HL-60 (cell line): ENCODE measurements at regions not wholly inside any gene's neighbourhood (a gene's known extent, or its start where the extent isn't known, plus 50 kb on each side); places are given as distances from the start of the nearest gene placed in this dataset. TPM values are rescaled to one million over a fixed set of nuclear protein-coding genes. Genes with fewer than 3 reads are reported as not detected.
"Not testable (repeated sequence)": the region's sequence is repeated elsewhere in the genome, so short reads cannot be mapped to it uniquely, and the experiment has no call there.

Experiments used
- DNase-seq, 2 experiments: peaks; one replicate each; pipeline ENCODE4 v3.0.0-alpha.2; 2010 to 2020; ENCODE audit warnings: low read depth in 1 of 2, low spot score in 1 of 2
- H3K27ac ChIP-seq: fragments of 250-450 bp; sonication (Bioruptor Pico); replicated peaks from 2 replicates; pipeline ENCODE4 v1.5.1; 2020; ENCODE audit warnings: mild to moderate bottlenecking, moderate library complexity
- H3K27me3 ChIP-seq: fragments of 250-450 bp; sonication (Bioruptor Pico); 2 replicates; pipeline ENCODE4 v1.5.1; 2021; ENCODE audit warnings: mild to moderate bottlenecking, moderate library complexity; ENCODE audit not compliant: insufficient read depth, poor library complexity, severe bottlenecking
- H3K4me3 ChIP-seq: replicated peaks from 2 replicates; pipeline ENCODE4 v1.5.1; 2011; ENCODE audit warnings: mild to moderate bottlenecking, control low read depth, low read length; ENCODE audit not compliant: insufficient read depth
- microRNA-seq: library from miRNA; unstranded; fragments of <30 nt; microRNA quantifications from one replicate; pipeline ENCODE4, GENCODE V29; 2018

DNA sequence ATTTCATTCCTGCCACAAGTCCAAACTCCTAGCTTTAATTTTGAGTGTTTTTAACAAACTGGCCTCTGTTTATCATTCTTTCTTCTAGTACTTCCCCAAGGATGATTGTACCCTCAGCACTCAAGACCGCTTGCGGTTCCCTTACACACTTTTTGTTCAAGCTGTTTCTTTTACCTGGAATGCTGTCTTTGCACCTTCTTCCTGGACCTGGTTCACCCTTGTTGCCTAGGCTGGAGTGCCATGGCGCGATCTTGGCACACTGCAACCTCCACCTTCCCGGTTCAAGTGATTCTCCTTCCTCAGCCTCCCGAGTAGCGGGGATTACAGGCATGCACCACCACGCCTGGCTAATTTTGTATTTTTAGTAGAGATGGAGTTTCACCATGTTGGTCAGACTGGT is 151.7 kb downstream of the OR4F15 start:
- not testable (repeated sequence) for H3K27me3 ChIP-seq, DNase-seq, H3K27ac ChIP-seq, H3K4me3 ChIP-seq

DNA sequence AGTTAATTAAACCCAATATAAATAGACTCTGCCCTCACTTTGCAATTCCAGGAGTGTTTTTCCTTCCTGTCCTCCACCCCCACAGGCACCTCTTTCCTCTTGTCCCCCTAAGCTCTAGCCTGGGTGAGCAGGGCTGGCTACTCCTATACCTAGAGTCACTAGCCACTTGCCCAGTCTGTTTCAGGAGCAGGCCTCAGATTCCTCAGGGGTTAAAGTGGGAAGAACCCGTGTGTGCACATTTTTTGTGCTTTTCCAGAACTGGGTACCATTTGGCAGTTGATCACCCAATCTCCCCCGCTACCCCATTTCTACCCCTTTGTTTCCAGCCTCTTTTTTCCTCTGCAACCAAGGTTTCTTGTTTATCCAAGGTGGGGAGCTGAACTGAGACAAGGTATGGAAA is 153.4 kb downstream of the OR4F15 start:
- H3K27ac ChIP-seq, DNase-seq, H3K4me3 ChIP-seq, H3K27me3 ChIP-seq: not testable (repeated sequence)

DNA sequence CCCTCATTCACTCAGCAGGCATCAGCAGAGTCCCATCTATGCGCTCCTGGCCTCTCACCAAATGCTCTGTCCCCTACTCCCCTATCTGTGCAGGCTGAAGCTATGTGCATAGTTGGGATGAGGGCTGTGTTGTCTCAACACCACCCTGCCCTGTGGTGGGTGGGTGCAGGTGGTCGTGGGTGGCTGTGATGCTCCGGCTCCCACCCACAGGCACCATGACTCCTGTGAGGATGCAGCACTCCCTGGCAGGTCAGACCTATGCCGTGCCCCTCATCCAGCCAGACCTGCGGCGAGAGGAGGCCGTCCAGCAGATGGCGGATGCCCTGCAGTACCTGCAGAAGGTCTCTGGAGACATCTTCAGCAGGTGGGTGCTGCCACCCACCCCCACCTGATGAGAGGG is 153.9 kb downstream of the OR4F15 start:
- not testable (repeated sequence) for DNase-seq

DNA sequence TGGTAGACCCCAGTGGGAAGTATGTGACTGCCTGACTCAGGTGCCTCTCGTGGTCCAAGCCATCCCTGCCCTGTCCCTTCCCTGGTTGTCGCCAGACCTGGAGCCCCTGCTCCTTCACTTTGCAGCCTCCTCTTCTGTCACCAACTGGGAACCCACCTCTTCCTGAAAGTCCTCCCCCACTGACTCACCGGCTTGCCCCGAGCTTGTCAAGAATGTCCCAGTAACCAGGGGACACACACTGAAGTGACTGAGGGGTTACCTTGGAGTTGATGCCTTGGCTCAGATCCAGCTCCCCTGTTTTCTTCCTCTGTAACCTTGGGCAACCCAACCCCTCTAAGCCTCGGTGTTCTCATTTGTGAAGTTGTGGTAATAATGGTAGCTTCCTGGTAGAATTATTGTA is 155.4 kb downstream of the OR4F15 start:
- not testable (repeated sequence) for H3K27me3 ChIP-seq, H3K4me3 ChIP-seq, H3K27ac ChIP-seq, DNase-seq

More for the DNA sequence above, 153.9 kb downstream of the OR4F15 start:
- not testable (repeated sequence) for H3K27ac ChIP-seq, H3K27me3 ChIP-seq, H3K4me3 ChIP-seq

DNA sequence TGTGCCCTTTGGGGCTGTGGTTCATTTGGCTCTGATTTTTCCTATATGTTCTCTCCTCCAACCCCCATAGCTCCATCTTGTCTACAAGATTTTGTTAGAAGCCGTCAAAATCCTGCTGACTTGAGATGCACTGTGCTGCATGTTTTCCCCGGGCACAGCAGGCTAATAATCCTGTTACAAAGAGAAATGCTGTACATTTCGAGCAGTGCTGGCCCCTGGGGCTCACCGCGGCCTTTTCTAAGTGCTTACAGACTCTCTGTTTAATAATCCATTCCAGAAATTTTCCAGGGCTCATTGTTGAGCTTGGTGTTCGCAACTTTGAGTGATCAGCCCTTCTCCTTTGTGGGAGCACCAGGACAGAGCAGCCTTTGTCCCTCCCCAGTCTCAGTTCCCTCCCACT is 158.6 kb downstream of the OR4F15 start:
- not testable (repeated sequence) for H3K27me3 ChIP-seq, H3K27ac ChIP-seq, DNase-seq, H3K4me3 ChIP-seq

DNA sequence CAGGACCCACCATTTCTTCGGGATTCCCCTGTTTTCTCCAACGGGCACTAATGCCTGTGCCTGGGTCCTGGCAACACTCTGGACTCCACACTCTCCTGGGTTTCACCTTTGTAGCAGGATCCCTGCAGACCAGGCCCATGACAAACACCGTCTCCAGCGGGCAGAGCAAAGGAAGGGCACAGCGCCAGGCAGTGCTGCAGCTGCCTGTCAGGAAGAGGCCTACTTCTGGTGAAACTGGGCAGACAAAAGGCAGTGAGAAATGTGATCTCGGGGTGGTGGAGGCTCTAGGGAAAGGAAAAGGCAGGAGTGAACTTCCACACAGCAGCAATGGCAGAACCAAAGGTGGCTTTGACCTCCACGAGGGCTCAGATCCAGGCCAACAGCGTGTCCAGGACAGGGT is 165.3 kb downstream of the OR4F15 start:
- not testable (repeated sequence) for H3K4me3 ChIP-seq, H3K27me3 ChIP-seq, H3K27ac ChIP-seq, DNase-seq

DNA sequence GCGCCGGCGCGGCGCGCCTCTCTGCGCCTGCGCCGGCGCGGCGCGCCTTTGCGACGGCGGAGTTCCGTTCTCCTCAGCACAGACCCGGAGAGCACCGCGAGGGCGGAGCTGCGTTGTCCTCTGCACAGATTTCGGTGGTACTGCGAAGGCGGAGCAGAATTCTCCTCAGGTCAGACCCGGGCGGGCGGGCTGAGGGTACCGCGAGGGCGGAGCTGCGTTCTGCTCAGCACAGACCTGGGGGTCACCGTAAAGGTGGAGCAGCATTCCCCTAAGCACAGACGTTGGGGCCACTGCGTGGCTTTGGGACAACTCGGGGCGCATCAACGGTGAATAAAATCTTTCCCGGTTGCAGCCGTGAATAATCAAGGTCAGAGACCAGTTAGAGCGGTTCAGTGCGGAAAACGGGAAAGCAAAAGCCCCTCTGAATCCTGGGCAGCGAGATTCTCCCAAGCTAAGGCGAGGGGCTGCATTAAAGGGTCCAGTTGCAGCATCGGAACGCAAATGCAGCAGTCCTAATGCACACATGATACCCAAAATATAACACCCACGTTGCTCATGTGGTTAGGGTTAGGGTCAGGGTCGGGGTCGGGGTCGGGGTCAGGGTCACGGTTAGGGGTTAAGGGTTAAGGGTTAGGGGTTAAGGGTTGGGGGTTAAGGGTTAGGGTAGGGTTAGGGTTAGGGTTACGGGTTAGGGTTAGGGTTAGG is 168.4 kb downstream of the OR4F15 start:
- not testable (repeated sequence) for H3K27ac ChIP-seq, H3K4me3 ChIP-seq, H3K27me3 ChIP-seq
- DNase-seq, result peak in 1 of 2 experiments; percentile 1

Small RNA genes lying in the stretch of these regions (microRNA-seq; reads per million reads assigned to microRNA genes)
- gene MIR1302-10 (not detected), gene MIR6859-3 (not detected)
